Neutrophil (primary cell): ENCODE measurements at regions not wholly inside any gene's neighbourhood (a gene's known extent, or its start where the extent isn't known, plus 50 kb on each side); places are given as distances from the start of the nearest gene placed in this dataset.

Experiments
- H3K27ac ChIP-seq: fragments of 200-600 bp; sonication (generic); 2 replicates; pipeline ENCODE4 v1.5.1; 2016; ENCODE audit warnings: mild to moderate bottlenecking, moderate library complexity
- H3K27me3 ChIP-seq: fragments of 200-600 bp; sonication (generic); 2 replicates; pipeline ENCODE4 v1.6.0; 2016; ENCODE audit warnings: mild to moderate bottlenecking
- H3K36me3 ChIP-seq: fragments of 200-600 bp; sonication (generic); 2 replicates; pipeline ENCODE4 v1.5.1; 2017
- H3K4me1 ChIP-seq, 2 experiments: fragments of 200-600 bp in 1 of 2; sonication (generic) in 1 of 2; 1 replicate in 1 of 2; 2 replicates in 1 of 2; pipeline versions ENCODE4 v1.5.1 to v1.6.1; 2013 to 2016; ENCODE audit warnings: low read depth in 1 of 2, low read length in 1 of 2, mild to moderate bottlenecking in 1 of 2, moderate library complexity in 1 of 2; ENCODE audit not compliant: control insufficient read depth in 1 of 2, insufficient read depth in 1 of 2
- H3K4me3 ChIP-seq, 2 experiments: fragments of 200-600 bp in 1 of 2; sonication (generic) in 1 of 2; 1 replicate in 1 of 2; 2 replicates in 1 of 2; pipeline ENCODE4 v1.5.1; 2013 to 2016; ENCODE audit warnings: low read depth in 1 of 2, low read length in 1 of 2, mild to moderate bottlenecking in 1 of 2, moderate library complexity in 1 of 2
- H3K9me3 ChIP-seq: fragments of 200-600 bp; sonication (generic); 2 replicates; pipeline ENCODE4 v1.5.1; 2016
- CTCF ChIP-seq: fragments of 200-600 bp; sonication (generic); IDR thresholded peaks from 2 replicates; pipeline ENCODE4 v1.5.1; 2016; ENCODE audit warnings: antibody characterized with exemption

DNA sequence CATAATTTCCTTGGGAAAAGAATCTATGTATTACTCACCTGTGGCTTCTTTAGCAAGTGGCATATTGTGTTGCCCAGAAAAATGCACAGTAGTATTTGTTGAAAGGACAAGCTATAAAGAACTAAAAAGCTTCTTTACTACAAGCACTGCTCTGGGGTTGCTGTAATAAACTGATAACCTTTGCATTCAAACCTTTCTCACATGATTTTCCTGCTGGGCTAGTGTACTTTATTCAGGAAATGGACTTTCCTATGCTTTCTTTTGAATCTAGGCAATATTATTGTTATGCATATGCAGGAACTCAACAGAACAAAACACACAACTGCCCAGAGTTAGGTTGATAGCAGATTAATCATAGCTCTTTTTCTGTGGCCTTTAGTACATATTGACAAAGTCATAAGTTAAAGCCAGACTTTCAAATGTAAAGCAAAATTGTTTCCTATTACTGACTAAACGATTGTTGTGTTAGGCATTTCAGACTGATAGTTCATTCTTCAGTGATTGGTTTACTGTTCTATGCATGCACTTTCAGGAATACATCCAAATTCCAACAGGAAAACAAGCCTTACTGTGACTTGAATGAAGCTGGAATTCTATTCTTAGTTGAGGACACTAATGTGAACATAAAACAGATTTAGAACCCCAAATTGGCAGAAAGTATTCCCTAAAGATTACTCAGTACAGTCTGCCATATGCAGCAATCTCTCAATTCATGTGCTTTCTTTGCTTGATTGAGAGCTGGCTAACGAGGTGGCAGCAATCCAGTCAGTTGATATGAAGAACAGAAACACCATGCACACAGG, 564.3 kb upstream of the NEGR1 start:
- no peak for TF ChIP-seq CTCF
- H3K4me3 ChIP-seq, result no peak overlapping the region
- H3K36me3 ChIP-seq, result no peaks in the 10 kb centered on the region
- H3K9me3 ChIP-seq, result no peaks in the 10 kb centered on the region
- no peak overlapping the region for H3K27ac ChIP-seq
- no peaks in the 10 kb centered on the region for H3K27me3 ChIP-seq
- H3K4me1 ChIP-seq, result no peaks in the 10 kb centered on the region

DNA sequence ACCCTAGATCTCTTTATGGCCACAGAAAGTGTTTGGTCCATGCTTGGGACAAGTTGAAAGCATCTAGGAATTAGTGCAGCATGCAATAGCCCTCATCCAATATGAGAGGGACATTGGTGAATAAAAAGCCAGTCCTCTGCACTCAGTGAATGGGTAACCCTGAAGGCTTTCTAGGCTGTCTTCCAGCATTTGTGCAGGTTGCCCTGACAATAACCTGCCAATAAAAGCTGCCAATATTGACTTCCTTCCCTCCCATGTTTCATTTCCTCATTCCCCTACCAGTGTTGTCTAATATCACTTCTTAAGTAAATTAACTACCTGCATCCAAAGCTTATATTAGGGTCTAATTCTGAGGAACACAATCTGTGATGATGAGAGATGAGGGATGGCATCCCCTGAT, 563.6 kb upstream of the NEGR1 start:
- no peaks in the 10 kb centered on the region for H3K27me3 ChIP-seq
- H3K9me3 ChIP-seq, result no peaks in the 10 kb centered on the region
- no peaks in the 10 kb centered on the region for H3K4me1 ChIP-seq
- H3K27ac ChIP-seq, result no peak overlapping the region
- no peak for TF ChIP-seq CTCF
- H3K36me3 ChIP-seq, result no peaks in the 10 kb centered on the region
- H3K4me3 ChIP-seq, result no peak overlapping the region

GRCh38 chr1:72845381-72845780, 563.0 kb upstream of the NEGR1 start:
- Histone ChIP-seq H3K9me3 (no peaks in the 10 kb centered on the region), H3K27ac (no peak overlapping the region), H3K4me1 (no peaks in the 10 kb centered on the region), H3K36me3 (no peaks in the 10 kb centered on the region), H3K4me3 (no peak overlapping the region), H3K27me3 (no peaks in the 10 kb centered on the region)
- TF ChIP-seq CTCF, result no peak

DNA sequence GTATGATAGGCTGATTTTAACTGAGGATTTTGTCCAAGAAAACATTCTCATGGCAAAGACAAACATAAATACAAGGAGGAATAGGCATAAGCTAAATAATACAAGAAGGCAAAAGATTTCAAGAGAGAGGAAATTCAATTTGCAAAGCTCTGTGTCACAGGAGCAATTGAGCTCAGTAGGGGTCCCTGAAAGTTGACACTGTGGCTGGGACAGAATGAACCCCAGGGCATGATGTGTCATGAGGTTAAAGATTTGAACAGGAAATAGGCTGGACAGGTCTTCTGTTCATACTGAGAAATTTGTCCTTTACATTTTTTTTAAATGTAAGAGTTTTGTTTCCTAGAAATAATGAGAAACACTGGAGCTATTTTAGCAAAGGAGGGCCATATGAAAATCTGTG, 555.4 kb upstream of the NEGR1 start:
- Histone ChIP-seq H3K4me3 (no peak overlapping the region), H3K27ac (no peak overlapping the region), H3K9me3 (no peaks in the 10 kb centered on the region), H3K4me1 (no peaks in the 10 kb centered on the region), H3K36me3 (no peaks in the 10 kb centered on the region), H3K27me3 (no peaks in the 10 kb centered on the region)
- TF ChIP-seq CTCF, result no peak

DNA sequence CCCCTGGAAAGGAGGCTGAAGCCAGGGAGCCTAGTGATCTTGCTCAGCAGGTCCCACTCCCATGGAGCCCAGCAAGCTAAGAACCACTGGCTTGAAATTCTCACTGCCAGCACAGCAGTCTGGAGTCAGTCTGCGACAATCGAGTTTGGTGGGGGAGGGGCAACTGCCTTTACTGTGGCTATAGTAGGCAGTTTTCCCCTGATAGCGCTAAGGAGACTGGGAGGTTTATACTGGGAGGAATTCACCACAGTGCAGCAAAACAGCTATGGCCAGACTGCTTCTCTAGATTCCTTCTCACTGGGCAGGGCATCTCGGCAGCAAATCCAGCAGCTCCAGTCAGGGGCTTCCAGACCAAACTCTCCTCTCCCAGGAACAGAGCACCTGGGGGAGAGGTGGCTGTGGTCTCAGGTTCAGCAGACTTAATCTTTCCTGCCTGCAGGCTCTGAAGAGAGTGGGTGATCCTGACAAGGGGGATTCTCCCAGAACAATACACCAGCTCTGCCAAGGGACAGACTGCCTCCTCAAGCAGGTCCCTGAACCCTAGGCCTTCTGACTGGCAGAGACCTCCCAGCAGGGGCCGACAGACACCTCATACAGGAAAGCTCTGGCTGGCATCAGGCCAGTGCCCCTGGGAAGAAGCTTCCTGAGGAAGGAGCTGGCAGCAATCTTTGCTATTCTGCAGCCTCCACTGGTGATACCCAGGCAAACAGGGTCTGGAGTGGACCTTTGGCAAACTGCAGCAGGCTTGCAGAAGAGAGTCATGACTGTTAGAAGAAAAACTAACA, 548.5 kb upstream of the NEGR1 start:
- Histone ChIP-seq H3K27ac (no peak overlapping the region), H3K4me3 (no peak overlapping the region)
- no peak for TF ChIP-seq CTCF

More for the DNA sequence above, 548.5 kb upstream of the NEGR1 start:
- H3K36me3 ChIP-seq, result no peaks in the 10 kb centered on the region
- no peaks in the 10 kb centered on the region for H3K4me1 ChIP-seq
- no peaks in the 10 kb centered on the region for H3K27me3 ChIP-seq
- no peaks in the 10 kb centered on the region for H3K9me3 ChIP-seq
